GM19023 (cell line): ENCODE measurements at regions not wholly inside any gene's neighbourhood (a gene's known extent, or its start where the extent isn't known, plus 50 kb on each side); places are given as distances from the start of the nearest gene placed in this dataset.

Source experiments
- ATAC-seq: cut with Tn5 transposase; IDR thresholded peaks from one replicate; pipeline ENCODE4 v1.9.1; 2021; ENCODE audit warnings: mild to moderate bottlenecking, moderate library complexity; ENCODE audit not compliant: unreplicated experiment

- ATAC-seq: no peak
Measured at GRCh38 chr3:181764544-181764943, 52.8 kb downstream of the SOX2 start.

GRCh38 chr3:181770296-181770695, 58.6 kb downstream of the SOX2 start:
- ATAC-seq: no peak

- no peak for ATAC-seq
Measured at GRCh38 chr3:181771120-181771519, 59.4 kb downstream of the SOX2 start.

GRCh38 chr3:181772166-181772565, 60.4 kb downstream of the SOX2 start:
- ATAC-seq: no peak

GRCh38 chr3:181773921-181774320, 62.2 kb downstream of the SOX2 start:
- no peak for ATAC-seq

GRCh38 chr3:181782306-181782954, 70.7 kb downstream of the SOX2 start:
- no peak for ATAC-seq

- no peak for ATAC-seq
Measured at GRCh38 chr3:181790561-181790960, 78.8 kb downstream of the SOX2 start.

GRCh38 chr3:181791056-181791955, 79.6 kb downstream of the SOX2 start:
- no peak for ATAC-seq

GRCh38 chr3:181793006-181793405, 81.3 kb downstream of the SOX2 start:
- ATAC-seq: no peak

GRCh38 chr3:181794011-181794790, 82.5 kb downstream of the SOX2 start:
- no peak for ATAC-seq

- no peak for ATAC-seq
Measured at GRCh38 chr3:181796641-181797040, 84.9 kb downstream of the SOX2 start.

- ATAC-seq: no peak
Measured at GRCh38 chr3:181797431-181797830, 85.7 kb downstream of the SOX2 start.

- no peak for ATAC-seq
Measured at GRCh38 chr3:181805703-181806102, 94.0 kb downstream of the SOX2 start.

- ATAC-seq: no peak
Measured at GRCh38 chr3:181808053-181808452, 96.3 kb downstream of the SOX2 start.

GRCh38 chr3:181823716-181824115, 112.0 kb downstream of the SOX2 start:
- no peak for ATAC-seq

- ATAC-seq: no peak
Measured at GRCh38 chr3:181824961-181825360, 113.2 kb downstream of the SOX2 start.

GRCh38 chr3:181839039-181839915, 127.6 kb downstream of the SOX2 start:
- no peak for ATAC-seq

- ATAC-seq: no peak
Measured at GRCh38 chr3:181839916-181840297, 128.2 kb downstream of the SOX2 start.

GRCh38 chr3:181844211-181844610, 132.5 kb downstream of the SOX2 start:
- ATAC-seq: no peak

- ATAC-seq: no peak
Measured at GRCh38 chr3:181847276-181847675, 135.6 kb downstream of the SOX2 start.

GRCh38 chr3:181851063-181851462, 139.3 kb downstream of the SOX2 start:
- ATAC-seq: no peak
